ENCODE measurements at regions not wholly inside any gene's neighbourhood (a gene's known extent, or its start where the extent isn't known, plus 50 kb on each side); places are given as distances from the start of the nearest gene placed in this dataset.

DNA sequence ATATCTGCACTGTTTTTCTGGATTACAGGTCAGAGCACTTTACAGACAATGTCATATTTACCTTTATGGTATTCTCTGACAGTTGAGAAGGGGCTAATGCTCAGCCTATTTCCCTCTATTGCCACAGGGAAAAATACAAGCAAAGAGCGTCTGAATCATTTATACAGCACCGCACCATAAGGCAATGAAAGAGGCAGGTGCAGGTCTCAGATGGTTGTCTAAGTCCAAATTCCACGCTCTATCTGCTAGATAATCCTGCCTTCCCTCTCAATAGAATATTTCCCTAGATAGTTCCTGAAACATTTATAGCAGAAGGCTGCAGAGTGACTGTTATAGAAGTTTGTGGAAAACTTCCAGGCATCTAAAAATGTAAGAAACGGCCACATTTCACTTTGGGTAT is 446.1 kb upstream of the CDH6 start:
- DNase-seq (ENCODE audit: low read depth): no peak

DNA sequence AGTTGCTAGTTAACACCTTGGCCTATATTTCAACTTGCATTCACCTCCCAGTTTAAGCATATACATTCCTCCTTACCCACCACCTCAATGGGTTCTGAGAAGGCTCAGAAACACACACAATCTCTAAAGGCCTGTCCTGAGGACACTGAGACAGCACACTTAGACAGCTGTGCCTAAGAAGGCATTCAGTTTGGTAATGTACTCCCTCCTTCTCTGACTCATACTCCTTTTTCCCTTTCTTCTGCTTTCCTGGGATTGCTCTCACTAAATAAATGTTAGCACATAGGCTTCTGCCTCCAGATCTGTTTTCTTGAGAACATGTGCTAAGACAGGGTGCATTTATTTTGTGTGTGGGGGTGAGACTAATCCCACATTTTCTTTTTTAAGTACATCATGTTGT is 456.8 kb upstream of the CDH6 start:
- DNase-seq (ENCODE audit: low read depth): no peak

DNA sequence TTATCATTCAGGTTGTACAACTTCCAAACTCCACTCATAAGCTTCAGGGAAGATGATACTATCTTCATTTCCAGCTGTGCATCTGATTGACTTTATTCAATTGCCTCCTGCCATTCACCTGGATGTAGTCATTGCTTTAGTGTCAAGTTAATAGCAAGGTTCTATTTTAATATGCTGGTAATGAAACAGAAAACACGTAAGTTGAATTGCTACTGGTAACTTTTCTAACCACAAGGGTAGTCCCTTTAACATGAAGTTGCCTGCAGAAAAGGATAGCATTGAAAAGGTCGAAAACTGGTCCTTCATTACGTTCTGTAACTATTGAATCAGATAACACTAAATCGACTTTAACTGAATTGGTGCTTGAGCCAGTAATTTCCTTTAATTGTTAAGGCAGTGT is 459.4 kb upstream of the CDH6 start:
- no peak for DNase-seq (ENCODE audit: low read depth)

DNA sequence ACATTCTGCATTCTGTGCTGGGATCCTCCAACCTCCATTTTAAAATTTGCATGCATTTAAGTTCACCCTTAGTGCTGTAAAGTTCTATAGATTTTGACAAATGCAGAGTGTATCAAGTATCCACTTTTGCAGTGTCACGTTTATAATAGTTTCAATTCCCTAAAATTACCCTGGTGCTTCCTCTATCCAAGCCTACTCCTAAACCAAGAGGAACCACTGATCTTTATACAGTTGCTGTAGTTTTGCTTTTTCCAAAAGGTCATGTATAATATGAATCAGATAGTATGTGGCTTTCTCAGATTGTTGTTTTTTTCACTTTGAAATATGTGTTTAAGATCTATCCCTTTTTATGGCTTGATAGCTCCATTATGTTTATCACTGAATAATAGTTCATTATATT is 468.4 kb upstream of the CDH6 start:
- DNase-seq (ENCODE audit: low read depth): no peak

DNA sequence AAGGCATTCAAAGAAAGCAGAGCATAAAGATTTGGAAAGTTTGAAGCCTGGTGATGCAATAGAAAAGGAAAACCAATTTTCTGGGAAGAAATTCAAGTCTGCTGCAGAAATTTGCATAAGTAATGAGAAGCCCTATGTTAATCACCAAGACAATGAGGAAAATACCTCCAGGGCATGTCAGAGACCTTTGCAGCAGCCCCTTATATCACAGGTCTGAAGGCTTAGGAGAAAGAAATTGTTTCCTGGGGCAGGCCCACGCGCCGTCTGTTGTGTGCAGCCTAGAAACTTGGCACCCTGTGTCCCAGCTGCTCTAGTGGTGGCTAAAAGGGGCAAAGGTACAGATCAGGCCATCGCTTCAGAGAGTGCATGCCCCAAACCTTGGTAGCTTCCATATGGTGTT is 495.3 kb upstream of the CDH6 start:
- DNase-seq (ENCODE audit: low read depth): no peak

DNA sequence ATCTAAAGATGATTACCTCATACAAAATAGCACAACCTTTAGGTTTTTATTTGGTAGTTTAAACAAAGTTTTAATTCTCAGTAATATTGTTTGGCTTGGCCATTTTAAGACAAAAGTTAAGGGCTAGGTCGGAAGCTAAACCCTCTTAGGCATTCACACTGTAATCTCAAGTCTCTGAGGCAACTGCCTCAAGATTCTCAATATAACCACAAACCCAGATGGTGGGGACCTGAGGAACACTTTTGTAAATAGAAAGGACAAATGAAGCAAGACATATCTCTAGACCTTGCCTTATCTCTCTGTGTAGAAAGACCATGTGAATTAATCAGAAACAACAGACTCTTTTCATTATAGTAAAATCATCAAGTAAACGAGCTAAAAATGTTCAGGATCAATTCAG is 500.2 kb upstream of the CDH6 start:
- DNase-seq (ENCODE audit: low read depth): no peak

DNA sequence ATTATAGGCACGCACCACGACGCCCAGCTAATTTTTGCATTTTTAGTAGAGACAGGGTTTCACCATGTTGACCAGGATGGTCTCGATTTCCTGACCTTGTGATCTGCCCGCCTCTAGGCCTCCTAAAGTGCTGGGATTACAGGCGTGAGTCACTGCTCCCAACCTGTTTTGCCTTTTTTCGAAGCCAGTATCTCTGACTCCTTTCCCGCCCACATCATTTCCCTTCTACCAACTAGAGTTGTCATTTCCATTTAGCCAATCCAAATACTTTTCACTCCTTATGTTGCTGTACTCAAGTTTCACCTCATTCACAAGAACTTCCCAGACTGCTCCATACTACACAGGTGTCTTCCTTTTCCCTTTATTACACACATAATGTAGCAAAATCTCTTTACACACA is 502.6 kb upstream of the CDH6 start:
- no peak for DNase-seq (ENCODE audit: low read depth)

DNA sequence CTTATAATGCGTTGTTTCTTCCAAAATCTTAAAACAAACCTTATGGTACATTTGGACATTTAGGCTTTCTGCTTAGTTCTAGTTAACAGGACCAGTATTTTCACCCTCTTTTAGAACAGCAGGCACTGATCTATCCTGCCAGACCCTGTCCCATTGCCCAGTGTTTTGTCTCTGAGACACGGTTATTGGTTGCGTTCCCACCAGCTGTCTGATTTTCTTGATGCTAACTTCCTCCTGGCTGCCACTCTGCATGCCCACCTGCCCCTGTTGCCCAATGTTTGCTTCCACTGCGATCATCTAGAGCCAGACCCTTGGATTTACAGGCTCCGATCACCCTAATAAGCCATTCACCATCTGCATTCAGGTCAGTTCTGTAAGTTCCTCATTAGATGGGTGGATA is 506.0 kb upstream of the CDH6 start:
- DNase-seq (ENCODE audit: low read depth): no peak

DNA sequence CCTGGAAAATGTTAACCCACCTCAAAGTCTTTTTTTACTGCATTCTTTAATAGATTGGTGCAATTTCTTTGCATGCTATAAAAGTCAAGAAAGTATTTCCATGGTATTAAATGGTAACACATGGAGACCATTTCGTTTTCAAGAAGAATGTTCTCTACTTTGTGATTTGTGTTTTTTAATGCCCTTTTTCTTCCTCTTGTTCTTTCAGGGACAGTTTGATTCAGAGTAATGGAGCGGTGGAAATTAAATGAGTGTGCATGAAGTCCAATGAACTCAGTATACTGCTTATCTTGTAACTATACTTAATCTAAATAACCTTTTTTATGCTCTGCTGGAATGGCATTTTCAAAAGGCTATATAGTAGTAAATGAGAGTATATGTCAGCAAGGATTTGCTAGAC is 507.0 kb upstream of the CDH6 start:
- no peak for DNase-seq (ENCODE audit: low read depth)

DNA sequence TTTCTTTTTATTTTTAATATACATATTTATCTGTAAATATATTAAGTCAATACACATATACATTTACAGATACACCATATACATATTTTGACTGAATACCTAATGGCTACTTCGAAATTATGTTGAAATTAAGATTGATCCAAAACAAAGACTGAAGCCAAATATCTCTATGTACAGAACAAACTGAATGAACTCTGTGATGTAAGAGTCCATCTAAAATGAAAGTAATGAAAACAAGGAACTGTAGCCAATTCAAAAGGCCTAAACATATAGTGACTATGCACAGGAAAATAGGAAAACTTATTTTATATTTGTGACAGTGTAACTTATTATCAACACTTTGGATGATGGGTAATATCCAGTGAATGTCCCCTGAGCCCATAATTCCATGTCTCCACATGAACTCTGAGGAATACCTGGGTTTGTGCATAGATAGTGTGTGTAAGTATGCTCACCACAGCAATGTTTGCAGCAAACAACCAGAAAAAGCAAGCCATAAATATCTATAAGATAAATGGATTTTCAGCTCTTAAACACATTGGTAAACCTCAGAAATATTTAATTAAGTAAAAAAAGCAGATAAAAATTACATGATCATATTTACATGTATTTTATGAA is 517.2 kb upstream of the CDH6 start:
- no peak for DNase-seq (ENCODE audit: low read depth)

DNA sequence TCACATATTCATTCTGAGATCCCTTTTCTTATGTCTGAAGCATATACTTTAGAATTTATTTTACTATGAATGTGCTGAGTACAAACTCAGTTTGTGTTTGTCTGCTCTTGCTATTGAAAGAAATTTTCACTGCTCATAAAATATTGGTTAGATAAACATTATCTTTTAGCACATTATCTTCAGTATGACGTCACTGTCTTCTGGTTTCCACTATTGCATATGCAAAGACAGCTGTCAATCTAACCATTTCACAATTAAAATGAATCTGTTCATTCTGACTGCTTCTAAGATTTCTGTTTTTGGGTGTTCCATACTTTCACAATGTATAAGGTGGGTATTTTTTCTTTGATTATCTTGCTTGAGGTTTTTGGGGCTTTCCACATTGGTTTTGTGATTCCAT is 526.2 kb upstream of the CDH6 start:
- no peak for DNase-seq (ENCODE audit: low read depth)

DNA sequence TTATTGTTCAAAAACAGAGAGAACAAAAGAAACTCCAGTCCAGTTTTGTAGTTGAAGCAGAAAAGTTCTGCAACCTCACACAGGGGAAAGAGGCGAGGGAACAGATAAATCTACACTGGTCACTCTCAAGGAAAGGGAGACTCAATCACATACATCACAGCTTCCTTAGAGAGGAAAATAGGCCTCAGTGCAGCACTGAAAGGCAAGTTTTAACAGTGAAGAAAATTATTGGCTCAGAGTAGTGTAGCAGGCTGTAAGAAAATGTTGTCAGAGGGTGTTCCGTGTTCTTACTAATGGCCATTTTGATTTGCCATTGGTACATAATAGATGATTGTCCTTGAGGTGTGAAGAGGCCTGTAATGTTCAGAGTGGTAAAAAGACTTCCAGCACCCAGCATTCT is 530.0 kb upstream of the CDH6 start:
- DNase-seq (ENCODE audit: low read depth): no peak

DNA sequence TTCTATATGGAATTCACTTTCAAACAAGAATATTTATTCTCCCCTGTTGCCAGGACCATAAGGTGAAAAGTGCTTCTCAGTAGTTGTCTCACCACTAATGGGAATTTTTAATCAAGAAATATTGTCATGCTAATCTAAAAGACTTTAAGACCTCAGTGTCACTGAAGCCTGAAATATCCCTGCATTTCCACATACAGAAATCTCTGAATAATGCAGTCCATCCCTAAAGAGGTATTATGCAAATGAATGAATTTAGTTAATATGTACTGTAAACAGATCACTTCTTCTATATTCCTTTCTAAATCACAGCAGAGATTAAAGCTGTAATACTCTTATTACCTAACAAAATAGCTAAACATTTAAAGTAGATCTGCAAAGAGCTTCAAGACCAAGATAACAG is 531.1 kb upstream of the CDH6 start:
- DNase-seq (ENCODE audit: low read depth): no peak

DNA sequence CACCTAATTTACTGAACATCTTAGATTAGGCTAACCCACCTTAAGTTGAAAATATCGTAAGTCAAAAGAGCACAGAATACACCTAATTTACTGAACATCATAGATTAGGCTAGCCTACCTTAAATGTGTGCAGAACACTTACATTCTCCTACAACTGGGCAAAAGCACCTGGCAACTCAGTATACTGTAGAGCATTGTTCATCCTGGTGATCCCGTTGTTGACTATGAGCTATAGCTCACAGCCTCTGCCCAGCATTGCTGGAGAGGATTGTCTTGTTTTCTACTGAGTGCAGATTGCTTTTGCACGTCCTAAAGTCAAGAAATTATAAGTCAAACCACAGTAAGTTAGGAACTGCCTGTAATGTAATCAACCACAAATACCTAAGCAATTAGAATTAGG is 531.8 kb upstream of the CDH6 start:
- no peak for DNase-seq (ENCODE audit: low read depth)

DNA sequence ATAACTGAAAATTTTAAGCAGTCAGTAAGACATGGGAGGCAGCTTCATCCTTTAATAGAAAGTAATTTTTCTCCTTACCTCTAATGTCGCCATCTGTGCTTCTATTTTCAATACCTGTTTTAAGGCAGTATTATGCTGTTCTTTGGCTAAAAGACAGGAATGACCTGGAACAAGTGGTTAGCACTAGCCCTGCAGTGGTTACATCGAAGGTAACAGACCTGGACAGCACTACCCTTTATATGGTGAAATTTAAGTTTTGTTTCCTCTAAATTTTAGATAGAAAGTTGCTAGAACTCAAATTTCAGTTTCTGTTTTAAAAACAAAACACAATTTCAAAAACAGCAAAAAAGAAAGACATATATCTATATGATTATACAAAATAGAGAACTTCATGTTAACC is 534.1 kb upstream of the CDH6 start:
- DNase-seq (ENCODE audit: low read depth): no peak

DNA sequence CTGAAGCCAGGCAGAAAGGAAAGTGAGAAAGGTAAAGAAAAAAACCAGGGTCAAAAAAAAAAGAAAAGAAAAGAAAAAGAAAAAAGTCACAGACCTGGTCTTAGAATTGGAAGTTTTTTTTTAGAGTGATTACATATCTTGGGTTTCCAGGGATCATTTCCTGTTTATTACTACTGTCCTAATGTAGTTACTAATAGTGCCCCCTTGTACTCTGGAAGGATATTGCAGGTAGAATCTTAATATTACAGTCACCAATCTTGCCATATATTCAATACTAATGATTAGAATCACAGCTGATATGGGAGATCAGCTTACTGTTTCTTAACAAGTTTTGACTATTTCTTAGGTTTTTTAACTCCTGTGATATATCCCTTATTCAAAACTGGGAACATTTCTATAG is 543.2 kb upstream of the CDH6 start:
- DNase-seq (ENCODE audit: low read depth): no peak

DNA sequence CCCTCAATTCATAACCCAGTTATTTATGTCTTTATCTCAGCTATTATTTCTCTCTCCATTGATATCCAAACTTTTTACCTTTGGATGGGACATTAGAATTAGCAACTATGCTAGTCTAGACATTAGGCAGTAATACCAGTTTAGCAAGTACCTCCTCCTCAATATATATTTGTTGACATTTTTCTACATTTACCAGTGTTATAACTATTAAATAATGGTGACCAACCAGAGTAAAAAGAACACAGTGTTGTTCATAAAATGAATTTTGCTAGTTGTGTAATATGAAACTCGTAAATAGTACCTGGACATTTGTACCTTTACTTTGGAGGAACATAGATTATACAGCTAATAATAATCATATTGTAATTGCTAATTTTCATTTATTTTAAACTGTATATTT is 554.6 kb upstream of the CDH6 start:
- no peak for DNase-seq (ENCODE audit: low read depth)

DNA sequence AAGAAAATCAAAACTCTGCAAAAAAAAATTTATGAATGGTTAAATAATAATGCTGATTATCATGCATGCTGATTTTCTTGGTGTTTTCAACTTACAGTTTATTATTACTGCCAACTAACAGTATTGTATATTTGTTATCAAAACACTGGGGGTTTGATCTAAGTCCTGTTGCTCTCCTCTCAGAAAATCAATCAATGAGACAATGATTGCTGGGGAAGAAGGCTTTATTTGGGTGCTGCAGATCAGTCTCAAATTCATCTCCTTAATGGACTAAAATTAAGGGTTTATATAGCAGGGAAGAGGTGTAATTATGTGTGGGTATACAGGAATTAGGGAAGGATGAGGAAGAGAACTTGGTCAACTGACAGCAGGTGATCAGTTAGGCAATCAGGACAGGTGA is 565.5 kb upstream of the CDH6 start:
- DNase-seq (ENCODE audit: low read depth): no peak

DNA sequence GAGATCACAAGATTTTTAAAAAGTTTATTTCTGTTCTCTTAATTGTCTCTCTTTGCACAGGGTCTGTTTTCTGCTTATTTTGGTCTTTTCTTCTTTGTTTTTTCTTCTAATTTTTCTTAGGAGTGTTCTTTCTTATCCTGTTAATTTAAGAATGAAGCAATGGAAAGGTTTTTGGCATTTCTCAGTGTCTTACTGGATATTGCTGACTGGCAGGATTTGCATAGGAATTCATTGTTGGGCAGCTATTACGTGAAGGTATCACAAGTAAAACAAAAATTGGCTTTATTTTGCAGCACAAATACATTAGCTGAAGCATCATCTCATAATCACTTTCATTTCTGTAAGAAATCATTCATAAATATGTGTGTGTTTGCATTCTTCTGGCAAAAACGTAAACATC is 566.9 kb upstream of the CDH6 start:
- DNase-seq (ENCODE audit: low read depth): no peak

DNA sequence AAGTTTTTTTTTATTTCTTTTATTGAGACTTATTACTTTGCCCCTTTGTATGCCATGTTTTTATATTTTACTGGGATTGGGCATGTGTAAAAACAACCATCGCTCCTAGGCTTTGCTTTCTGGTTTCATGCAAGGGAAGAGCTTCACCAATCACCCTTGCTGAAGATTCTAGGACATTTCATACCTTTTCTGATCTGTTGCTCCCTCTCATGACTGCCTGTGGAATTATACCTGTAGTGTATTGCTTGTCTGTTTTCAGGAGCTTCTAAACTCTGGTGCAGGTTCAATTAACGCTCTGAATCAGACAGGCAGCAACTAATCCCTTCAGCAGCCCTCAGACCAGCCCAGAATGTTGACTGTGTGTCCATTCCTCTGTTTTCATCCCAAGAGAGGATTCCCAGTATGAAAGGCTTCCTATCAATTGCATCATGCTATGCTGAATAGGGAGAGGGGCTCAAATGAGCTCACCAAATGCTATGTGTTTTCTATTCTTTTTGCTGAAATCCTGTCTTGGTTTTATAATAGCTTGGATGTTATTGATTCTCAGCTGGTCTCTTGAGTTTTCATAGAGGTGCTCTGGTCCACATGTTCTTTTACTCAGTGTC is 572.9 kb upstream of the CDH6 start:
- DNase-seq (ENCODE audit: low read depth): no peak

DNA sequence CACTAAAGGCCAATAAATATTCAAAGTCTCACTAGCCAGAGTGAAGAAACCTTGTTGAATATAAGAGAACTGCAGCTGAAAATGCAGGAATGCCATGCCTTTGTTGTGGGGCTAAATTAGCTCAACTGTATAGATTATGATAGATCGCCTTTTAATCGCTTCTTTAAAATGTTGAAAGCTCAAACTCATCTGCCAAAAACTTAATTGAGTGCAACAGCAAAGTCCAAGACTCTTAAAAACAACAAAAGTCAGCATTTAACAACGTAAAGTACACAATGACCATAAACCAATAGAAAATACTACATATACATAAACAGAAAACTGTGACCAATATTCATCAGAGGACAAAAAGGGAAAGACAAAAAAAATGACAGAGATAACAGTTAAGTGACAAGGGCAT is 585.0 kb upstream of the CDH6 start:
- no peak for DNase-seq (ENCODE audit: low read depth)

DNA sequence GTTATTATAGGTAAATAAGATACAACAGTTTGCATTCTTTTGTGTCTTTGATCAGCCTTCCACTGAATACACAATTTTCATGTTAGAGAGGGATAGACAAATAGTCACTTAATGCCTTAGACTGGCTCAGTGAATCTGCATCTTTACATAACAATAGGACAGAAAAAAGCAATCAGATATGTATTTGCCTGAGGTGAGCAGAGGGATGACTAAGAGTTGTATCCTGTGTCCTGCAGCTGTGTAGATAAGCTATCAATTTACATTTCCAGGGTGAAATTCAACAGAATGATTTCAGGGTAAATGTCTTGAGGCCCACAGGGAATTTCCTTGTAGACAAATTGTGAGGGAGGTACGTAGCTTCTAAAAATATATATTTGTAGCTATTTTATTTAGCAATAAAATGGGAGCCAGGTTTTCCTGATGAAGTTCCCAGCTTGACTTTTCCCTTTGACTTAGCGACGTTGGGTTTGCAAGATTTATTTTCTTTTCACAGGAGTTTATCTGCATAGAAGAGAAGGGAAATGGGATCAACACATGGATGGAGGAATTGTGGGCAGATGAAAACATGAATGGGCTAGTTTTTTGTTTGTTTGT is 586.1 kb upstream of the CDH6 start:
- no peak for DNase-seq (ENCODE audit: low read depth)

DNA sequence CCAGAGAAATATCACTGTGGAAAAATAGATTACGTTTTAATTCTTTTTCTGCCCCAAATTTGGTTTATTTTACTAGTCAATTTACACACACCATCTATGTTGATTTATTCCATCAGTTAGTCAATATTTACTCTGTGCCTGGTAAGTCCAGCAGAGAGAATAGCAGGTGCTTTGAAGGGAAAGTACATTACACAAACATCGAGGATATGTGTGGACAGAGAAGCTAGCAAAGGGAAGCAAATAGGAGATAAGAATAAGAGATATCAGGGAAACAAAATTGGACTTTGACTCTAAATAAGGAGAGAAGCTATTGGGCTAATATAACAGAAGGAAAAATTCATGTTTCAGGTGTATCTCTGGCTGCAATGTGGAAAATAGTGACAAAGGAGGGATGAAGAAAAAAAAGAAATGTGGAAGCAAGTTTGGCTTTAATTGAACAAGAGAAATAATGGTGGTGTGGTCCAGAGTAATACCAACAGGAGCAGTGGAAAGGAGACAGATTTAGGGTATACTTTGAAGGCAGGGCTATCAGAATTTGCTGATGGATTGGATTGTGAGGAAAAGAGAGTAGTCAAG is 587.7 kb upstream of the CDH6 start:
- no peak for DNase-seq (ENCODE audit: low read depth)

All from forelimb muscle (tissue), 1 donor.